CD4-positive, alpha-beta T cell (primary cell): ENCODE measurements at regions not wholly inside any gene's neighbourhood (a gene's known extent, or its start where the extent isn't known, plus 50 kb on each side); places are given as distances from the start of the nearest gene placed in this dataset.

Experiments
- ATAC-seq: fragments of 200-7000 bp; cut with Tn5 transposase; one replicate; pipeline ENCODE4 v1.10.0; 2022; ENCODE audit warnings: mild to moderate bottlenecking; ENCODE audit not compliant: poor library complexity
- CTCF ChIA-PET: fragments of 350-600 bp; sonication (Branson Sonifier 250); formaldehyde crosslinking; loops from one replicate; lab custom pipeline; 2021; ENCODE audit warnings: antibody characterized with exemption, inconsistent platforms; lab: Charles Lee
- POLR2A ChIA-PET: fragments of 350-600 bp; sonication (Branson Sonifier 250); formaldehyde crosslinking; loops from one replicate; lab custom pipeline; 2021; ENCODE audit warnings: antibody characterized with exemption, inconsistent platforms; lab: Charles Lee
- DNase-seq, 14 experiments: peaks; one replicate each; pipeline ENCODE4 v3.0.0-alpha.2; 2013 to 2020; ENCODE audit warnings: mixed read lengths in 2 of 14
- H3K27ac ChIP-seq, 2 donors: one replicate each; pipeline versions ENCODE4 v1.5.1 to v1.7.0; 2013; ENCODE audit warnings: low read length in 2 of 2, low read depth in 1 of 2, mild to moderate bottlenecking in 1 of 2
- H3K27me3 ChIP-seq, 2 experiments: 1 replicate in 1 of 2; 2 replicates in 1 of 2; pipeline versions ENCODE4 v1.6.1 to v1.7.0; 2013; ENCODE audit warnings: low read length in 2 of 2, control low read depth in 1 of 2, mild to moderate bottlenecking in 1 of 2, moderate library complexity in 1 of 2; ENCODE audit not compliant: insufficient read depth in 2 of 2, control insufficient read depth in 1 of 2
- H3K36me3 ChIP-seq: one replicate; pipeline ENCODE4 v1.6.1; 2013; ENCODE audit warnings: low read length, control low read depth; ENCODE audit not compliant: insufficient read depth
- H3K4me1 ChIP-seq: one replicate; pipeline ENCODE4 v1.6.1; 2013; ENCODE audit warnings: low read length, control low read depth; ENCODE audit not compliant: insufficient read depth
- H3K4me3 ChIP-seq: one replicate; pipeline ENCODE4 v1.5.1; 2013; ENCODE audit warnings: mild to moderate bottlenecking, low read length, moderate library complexity
- H3K9me3 ChIP-seq, 2 experiments: 1 replicate in 1 of 2; 2 replicates in 1 of 2; pipeline versions ENCODE4 v1.6.1 to v1.7.0; 2013; ENCODE audit warnings: low read length in 2 of 2, mild to moderate bottlenecking in 2 of 2, control low read depth in 1 of 2, moderate library complexity in 1 of 2; ENCODE audit not compliant: control insufficient read depth in 1 of 2, insufficient read depth in 1 of 2
- H3K27ac Mint-ChIP-seq: one replicate; pipeline ENCODE4 v1.8.0; 2020; ENCODE audit warnings: mixed read lengths
- H3K27me3 Mint-ChIP-seq: one replicate; pipeline ENCODE4 v1.8.0; 2021; ENCODE audit warnings: mixed read lengths
- H3K36me3 Mint-ChIP-seq: one replicate; pipeline ENCODE4 v1.8.0; 2021; ENCODE audit warnings: low read depth, mixed read lengths
- H3K4me1 Mint-ChIP-seq: one replicate; pipeline ENCODE4 v1.8.0; 2021; ENCODE audit warnings: low read depth, mixed read lengths
- H3K4me3 Mint-ChIP-seq: one replicate; pipeline ENCODE4 v1.8.0; 2020; ENCODE audit warnings: mild to moderate bottlenecking, mixed read lengths
- H3K9me3 Mint-ChIP-seq: one replicate; pipeline ENCODE4 v1.8.0; 2020; ENCODE audit warnings: mixed read lengths
- intact Hi-C, 2 experiments: fragments of 100-400 bp; cut with DNase I in 1 of 2; cut with micrococcal nuclease in 1 of 2; formaldehyde crosslinking; loops; one replicate each; pipeline versions ENCODE4 v1.15.1 to v1.9.0; 2023 to 2025; cut with DNase I, micrococcal nuclease
- TF ChIP-seq, protein P1 (sequence below): fragments of 200-600 bp; IDR thresholded peaks from one replicate; pipeline ENCODE4 v1.8.0; 2022; ENCODE audit warnings: antibody characterized with exemption, mild to moderate bottlenecking

DNA sequence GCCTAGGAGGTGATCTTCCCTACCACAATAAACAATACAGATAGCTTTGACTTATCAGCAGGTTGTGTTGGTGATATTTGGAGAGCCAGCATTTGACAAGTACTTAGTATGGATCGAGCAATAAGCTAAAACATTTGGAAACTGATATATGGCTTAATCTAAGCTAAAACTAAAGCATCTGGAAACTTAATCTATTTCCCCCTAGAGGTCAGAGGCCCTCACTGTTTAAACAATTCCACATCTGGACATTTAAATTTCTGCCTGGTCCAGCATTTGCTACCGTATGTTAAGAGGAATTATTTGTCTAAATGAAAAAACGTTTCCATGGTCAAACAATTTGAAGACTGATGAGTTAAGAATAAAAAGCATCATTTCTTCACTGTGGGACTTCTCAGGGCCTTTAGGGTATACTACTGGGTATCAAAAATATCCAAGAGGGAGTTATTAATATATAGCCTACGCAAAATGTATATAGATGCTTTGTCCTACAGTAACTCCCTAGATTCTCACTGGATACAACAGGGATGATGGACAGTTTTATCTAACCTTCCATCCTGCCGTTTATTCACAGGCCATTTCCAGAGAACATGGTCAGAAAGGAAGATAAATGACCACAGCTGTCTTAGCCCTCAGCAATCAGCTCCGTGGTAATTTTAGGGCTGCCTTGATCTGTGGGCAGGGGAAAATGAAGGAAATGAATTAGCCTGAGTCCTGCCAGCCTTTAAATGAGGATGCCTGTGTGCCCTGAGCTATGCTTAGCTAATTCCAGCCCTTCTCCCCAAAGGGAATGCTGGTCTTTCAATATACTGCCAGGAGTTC, 135.4 kb upstream of the NUDT4 start:
- no peak for ATAC-seq
- intact Hi-C loops = no loop called here
- POLR2A ChIA-PET = no interaction called here

DNA sequence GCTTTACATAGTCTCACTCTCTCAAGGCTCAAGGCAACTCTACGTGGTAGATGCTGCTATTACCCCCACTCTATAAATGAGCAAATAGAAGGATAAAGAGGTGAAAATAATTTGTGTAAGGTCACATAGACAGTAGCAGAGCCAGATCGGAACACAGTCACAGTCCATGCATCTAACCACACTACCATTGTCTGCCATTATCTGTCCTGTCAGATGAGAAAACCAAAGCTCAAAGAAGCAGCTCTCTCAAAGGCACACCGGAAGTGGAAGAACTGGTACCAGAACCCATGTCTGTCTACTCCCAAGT, 134.4 kb upstream of the NUDT4 start:
- intact Hi-C loops = no loop called here
- H3K36me3 Mint-ChIP-seq = no peaks in the 10 kb centered on the region
- no peak overlapping the region for H3K4me3 ChIP-seq
- H3K4me3 Mint-ChIP-seq = no peak overlapping the region
- no peaks in the 10 kb centered on the region for H3K9me3 ChIP-seq
- H3K9me3 Mint-ChIP-seq = no peaks in the 10 kb centered on the region
- H3K36me3 ChIP-seq = no peaks in the 10 kb centered on the region
- ChIA-PET POLR2A (no interaction called here), CTCF (no interaction called here)
- DNase-seq (no peak), ATAC-seq (no peak)
- H3K27me3 Mint-ChIP-seq = no peaks in the 10 kb centered on the region
- H3K27ac ChIP-seq = no peak overlapping the region
- peak overlapping the region; percentile 73 for H3K27ac Mint-ChIP-seq
- TF ChIP-seq, protein P1, sequence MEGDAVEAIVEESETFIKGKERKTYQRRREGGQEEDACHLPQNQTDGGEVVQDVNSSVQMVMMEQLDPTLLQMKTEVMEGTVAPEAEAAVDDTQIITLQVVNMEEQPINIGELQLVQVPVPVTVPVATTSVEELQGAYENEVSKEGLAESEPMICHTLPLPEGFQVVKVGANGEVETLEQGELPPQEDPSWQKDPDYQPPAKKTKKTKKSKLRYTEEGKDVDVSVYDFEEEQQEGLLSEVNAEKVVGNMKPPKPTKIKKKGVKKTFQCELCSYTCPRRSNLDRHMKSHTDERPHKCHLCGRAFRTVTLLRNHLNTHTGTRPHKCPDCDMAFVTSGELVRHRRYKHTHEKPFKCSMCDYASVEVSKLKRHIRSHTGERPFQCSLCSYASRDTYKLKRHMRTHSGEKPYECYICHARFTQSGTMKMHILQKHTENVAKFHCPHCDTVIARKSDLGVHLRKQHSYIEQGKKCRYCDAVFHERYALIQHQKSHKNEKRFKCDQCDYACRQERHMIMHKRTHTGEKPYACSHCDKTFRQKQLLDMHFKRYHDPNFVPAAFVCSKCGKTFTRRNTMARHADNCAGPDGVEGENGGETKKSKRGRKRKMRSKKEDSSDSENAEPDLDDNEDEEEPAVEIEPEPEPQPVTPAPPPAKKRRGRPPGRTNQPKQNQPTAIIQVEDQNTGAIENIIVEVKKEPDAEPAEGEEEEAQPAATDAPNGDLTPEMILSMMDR = no peak
- no peaks in the 10 kb centered on the region for H3K27me3 ChIP-seq
- H3K4me1 Mint-ChIP-seq = peaks cover 45% of the 10 kb centered on the region
- peaks cover 25% of the 10 kb centered on the region for H3K4me1 ChIP-seq

More for the DNA sequence above, 135.4 kb upstream of the NUDT4 start:
- Histone ChIP-seq H3K9me3 (peaks cover 0 to 4% of the 10 kb centered on the region in 2 experiments), H3K4me3 (no peak overlapping the region), H3K4me1 (peaks cover 25% of the 10 kb centered on the region), H3K27me3 (no peaks in the 10 kb centered on the region), H3K27ac (no peak overlapping the region), H3K36me3 (no peaks in the 10 kb centered on the region)
- Mint-ChIP-seq H3K4me1 (peaks cover 35% of the 10 kb centered on the region), H3K9me3 (no peaks in the 10 kb centered on the region), H3K36me3 (no peaks in the 10 kb centered on the region), H3K27me3 (no peaks in the 10 kb centered on the region), H3K27ac (no peak overlapping the region), H3K4me3 (no peak overlapping the region)
- CTCF ChIA-PET = no interaction called here
- DNase-seq = no peak
- TF ChIP-seq, protein P1 = no peak

DNA sequence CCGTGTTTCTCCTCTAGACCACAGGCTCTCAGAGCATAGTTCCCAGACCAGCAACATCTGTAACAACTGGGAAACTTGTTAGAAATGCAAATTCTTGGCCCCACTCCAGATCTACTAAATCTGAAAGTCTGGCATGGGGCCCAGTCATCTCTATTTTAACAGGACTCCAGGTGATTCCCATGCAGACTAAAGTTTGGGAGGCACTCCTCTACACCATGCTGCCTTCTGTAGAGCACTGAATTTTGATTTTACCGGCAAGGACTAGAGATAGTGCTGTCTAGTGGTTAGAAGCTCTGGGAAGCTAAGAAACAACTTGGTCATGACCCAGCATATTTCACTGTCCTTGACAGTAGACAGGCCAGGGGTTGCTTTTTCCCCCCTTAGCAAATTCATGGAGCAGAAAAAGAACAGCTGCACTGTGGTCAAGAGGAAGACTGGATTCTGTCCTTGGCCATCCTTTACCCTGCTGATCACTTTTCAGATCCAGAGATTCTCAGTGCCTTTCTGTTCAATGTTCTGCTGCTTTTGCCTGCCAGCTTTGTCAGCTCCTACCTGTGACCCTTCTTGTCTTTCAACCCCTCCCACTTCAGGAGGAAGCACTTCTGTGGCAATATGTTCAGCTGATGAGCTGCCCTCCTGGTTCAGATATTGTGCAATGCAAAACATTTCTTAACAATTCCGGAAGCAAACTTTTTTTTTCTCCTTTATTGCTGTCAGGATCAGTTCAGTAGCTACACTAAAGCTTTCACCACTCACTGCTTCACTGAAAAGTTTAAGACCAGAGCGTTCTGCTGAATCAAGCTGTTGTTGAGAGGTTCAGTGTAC, 133.8 kb upstream of the NUDT4 start:
- TF ChIP-seq, protein P1 = no peak
- intact Hi-C loops = no loop called here
- no peaks in the 10 kb centered on the region for H3K27me3 Mint-ChIP-seq
- peak overlapping the region; percentile 73 for H3K27ac Mint-ChIP-seq
- H3K9me3 ChIP-seq = no peaks in the 10 kb centered on the region
- no peak overlapping the region for H3K4me3 ChIP-seq
- ATAC-seq (peak; percentile 39), DNase-seq (peak in 5 of 14 experiments; percentile 11 to 44 (median 42))
- H3K9me3 Mint-ChIP-seq = no peaks in the 10 kb centered on the region
- peak overlapping the region; percentile 43 for H3K4me3 Mint-ChIP-seq
- no peak overlapping the region for H3K27ac ChIP-seq
- no peaks in the 10 kb centered on the region for H3K36me3 ChIP-seq
- CTCF ChIA-PET = interaction anchor here (1.1 kb wide), 1 partner anchor 176 kb away, joined by 3 read pairs; no protein-coding TSS in a partner anchor
- POLR2A ChIA-PET = interaction anchor here (0.9 to 2.2 kb wide), 5 partner anchors 16 to 315 kb away, joined by 3 to 8 read pairs (median 5); partner anchors contain the start of genes EEA1 and NUDT4
- H3K4me1 ChIP-seq = peaks cover 25% of the 10 kb centered on the region
- H3K27me3 ChIP-seq = no peaks in the 10 kb centered on the region
- H3K4me1 Mint-ChIP-seq = peaks cover 46% of the 10 kb centered on the region
- H3K36me3 Mint-ChIP-seq = no peaks in the 10 kb centered on the region
